Upper lobe of left lung (tissue), 6 donors: ENCODE measurements at regions not wholly inside any gene's neighbourhood (a gene's known extent, or its start where the extent isn't known, plus 50 kb on each side); places are given as distances from the start of the nearest gene placed in this dataset.

Experiments used
- ATAC-seq, 2 donors: fragments of 200-7000 bp; cut with Tn5 transposase; one replicate each; pipeline ENCODE4 v1.9.1; 2022; ENCODE audit warnings: mild to moderate bottlenecking in 2 of 2, moderate library complexity in 2 of 2; ENCODE audit not compliant: low FRiP score in 2 of 2
- DNase-seq, 2 donors: peaks; one replicate each; pipeline ENCODE4 v3.0.0-alpha.2; 2019 to 2020
- H3K27ac ChIP-seq, 4 donors: fragments of 200-600 bp; sonication (generic); one replicate each; pipeline ENCODE4 v1.5.1; 2016 to 2019
- H3K27me3 ChIP-seq, 4 donors: fragments of 200-600 bp; sonication (generic); one replicate each; pipeline ENCODE4 v1.5.1; 2017 to 2019
- H3K36me3 ChIP-seq, 4 donors: fragments of 200-600 bp; sonication (generic); one replicate each; pipeline ENCODE4 v1.5.1; 2016 to 2019
- H3K4me1 ChIP-seq, 4 donors: fragments of 200-600 bp; sonication (generic); one replicate each; pipeline ENCODE4 v1.5.1; 2018 to 2019
- H3K4me3 ChIP-seq, 4 donors: fragments of 200-600 bp; sonication (generic); one replicate each; pipeline ENCODE4 v1.5.1; 2017 to 2019; ENCODE audit warnings: mild to moderate bottlenecking in 2 of 4, moderate library complexity in 1 of 4
- H3K9me3 ChIP-seq, 4 donors: fragments of 200-600 bp; sonication (generic); one replicate each; pipeline ENCODE4 v1.5.1; 2018 to 2019
- CTCF ChIP-seq, 6 experiments: fragments of 450-650 bp in 4 of 6; fragments of 200-600 bp in 2 of 6; sonication (generic) in 2 of 6; IDR thresholded peaks; one replicate each; pipeline ENCODE4 v1.5.1; 2016 to 2019; ENCODE audit warnings: antibody characterized with exemption in 6 of 6
- EP300 ChIP-seq, 4 donors: sonication (generic); formaldehyde crosslinking; IDR thresholded peaks; one replicate each; pipeline ENCODE4 v1.5.1; 2017; ENCODE audit warnings: antibody characterized with exemption in 4 of 4, control low read depth in 2 of 4
- POLR2A ChIP-seq, 4 donors: fragments of 450-650 bp; IDR thresholded peaks; one replicate each; pipeline ENCODE4 v1.5.1; 2016 to 2017; ENCODE audit warnings: antibody characterized with exemption in 4 of 4, mild to moderate bottlenecking in 2 of 4
- POLR2AphosphoS5 ChIP-seq, 2 donors: sonication (generic); formaldehyde crosslinking; IDR thresholded peaks; one replicate each; pipeline ENCODE4 v1.5.1; 2017; ENCODE audit warnings: antibody characterized with exemption in 2 of 2
- WGBS, 2 donors: methylation state at CpG; one replicate each; pipeline ENCODE4 v1.1.5; 2017 to 2018; 5-methylcytosine and 5-hydroxymethylcytosine counted together
- donor health status: DM: no; HTN: no; CAD: no; lungs with moderate emphysema.
- donor health status: DM: no; HTN: yes; CAD: no; lungs with severe emphysema.

GRCh38 chr15:62409466-62409865 lies 244.4 kb upstream of the C2CD4B start:
- Histone ChIP-seq H3K36me3 (no peaks in the 10 kb centered on the region), H3K4me3 (no peak overlapping the region), H3K4me1 (no peaks in the 10 kb centered on the region), H3K27me3 (no peaks in the 10 kb centered on the region), H3K27ac (no peak overlapping the region), H3K9me3 (no peaks in the 10 kb centered on the region)
- no peak for ATAC-seq
- TF ChIP-seq EP300 (IDR thresholded peaks at IDR 0.05) (no peak), CTCF (IDR thresholded peaks at IDR 0.05) (no peak), POLR2A (IDR thresholded peaks at IDR 0.05) (no peak), POLR2AphosphoS5 (IDR thresholded peaks at IDR 0.05) (no peak)
- no peak for DNase-seq

GRCh38 chr15:62412686-62413085 lies 247.6 kb upstream of the C2CD4B start:
- Histone ChIP-seq H3K36me3 (no peaks in the 10 kb centered on the region), H3K4me3 (no peak overlapping the region), H3K4me1 (no peaks in the 10 kb centered on the region), H3K9me3 (no peaks in the 10 kb centered on the region), H3K27me3 (no peaks in the 10 kb centered on the region), H3K27ac (no peak overlapping the region)
- ATAC-seq = no peak
- no peak for DNase-seq
- WGBS, 2 donors = 67 to 74% methylated on average over 5 of the region's 5 CpGs
- TF ChIP-seq POLR2AphosphoS5 (IDR thresholded peaks at IDR 0.05) (no peak), EP300 (IDR thresholded peaks at IDR 0.05) (no peak), POLR2A (IDR thresholded peaks at IDR 0.05) (no peak)

- Histone ChIP-seq H3K27me3 (no peaks in the 10 kb centered on the region), H3K9me3 (no peaks in the 10 kb centered on the region), H3K4me3 (no peak overlapping the region), H3K4me1 (no peaks in the 10 kb centered on the region), H3K36me3 (no peaks in the 10 kb centered on the region), H3K27ac (no peak overlapping the region)
- no peak for TF ChIP-seq POLR2A (IDR thresholded peaks at IDR 0.05)
- no peak for TF ChIP-seq CTCF (IDR thresholded peaks at IDR 0.05)
- no peak for TF ChIP-seq EP300 (IDR thresholded peaks at IDR 0.05)
- TF ChIP-seq POLR2AphosphoS5 (IDR thresholded peaks at IDR 0.05) = no peak
- ATAC-seq (no peak), DNase-seq (no peak)
- WGBS, 2 donors = 80 to 90% methylated on average over 5 of the region's 5 CpGs
These were observed 248.1 kb upstream of the C2CD4B start for GRCh38 chr15:62413153-62413552.

GRCh38 chr15:62413786-62414185 lies 248.7 kb upstream of the C2CD4B start:
- no peak overlapping the region for H3K4me3 ChIP-seq
- no peak overlapping the region for H3K27ac ChIP-seq
- ATAC-seq (no peak), DNase-seq (no peak)
- no peaks in the 10 kb centered on the region for H3K36me3 ChIP-seq
- no peaks in the 10 kb centered on the region for H3K9me3 ChIP-seq
- H3K27me3 ChIP-seq = no peaks in the 10 kb centered on the region
- TF ChIP-seq EP300 (IDR thresholded peaks at IDR 0.05) = no peak
- no peak for TF ChIP-seq CTCF (IDR thresholded peaks at IDR 0.05)
- TF ChIP-seq POLR2A (IDR thresholded peaks at IDR 0.05) = no peak
- no peak for TF ChIP-seq POLR2AphosphoS5 (IDR thresholded peaks at IDR 0.05)
- H3K4me1 ChIP-seq = no peaks in the 10 kb centered on the region

GRCh38 chr15:62415498-62415897 lies 250.4 kb upstream of the C2CD4B start:
- Histone ChIP-seq H3K27ac (no peak overlapping the region), H3K9me3 (no peaks in the 10 kb centered on the region), H3K27me3 (no peaks in the 10 kb centered on the region), H3K4me1 (no peaks in the 10 kb centered on the region), H3K36me3 (no peaks in the 10 kb centered on the region), H3K4me3 (no peak overlapping the region)
- TF ChIP-seq POLR2A (IDR thresholded peaks at IDR 0.05) (no peak), CTCF (IDR thresholded peaks at IDR 0.05) (no peak), POLR2AphosphoS5 (IDR thresholded peaks at IDR 0.05) (no peak), EP300 (IDR thresholded peaks at IDR 0.05) (no peak)
- no peak for ATAC-seq
- 84 to 85% methylated on average over 7 of the region's 7 CpGs for WGBS, 2 donors
- DNase-seq = no peak
